HG03175 (cell line): ENCODE measurements at regions not wholly inside any gene's neighbourhood (a gene's known extent, or its start where the extent isn't known, plus 50 kb on each side); places are given as distances from the start of the nearest gene placed in this dataset.

Experiments
- ATAC-seq: cut with Tn5 transposase; IDR thresholded peaks from one replicate; pipeline ENCODE4 v1.9.1; 2021; ENCODE audit warnings: mild to moderate bottlenecking, moderate library complexity; ENCODE audit not compliant: unreplicated experiment

DNA sequence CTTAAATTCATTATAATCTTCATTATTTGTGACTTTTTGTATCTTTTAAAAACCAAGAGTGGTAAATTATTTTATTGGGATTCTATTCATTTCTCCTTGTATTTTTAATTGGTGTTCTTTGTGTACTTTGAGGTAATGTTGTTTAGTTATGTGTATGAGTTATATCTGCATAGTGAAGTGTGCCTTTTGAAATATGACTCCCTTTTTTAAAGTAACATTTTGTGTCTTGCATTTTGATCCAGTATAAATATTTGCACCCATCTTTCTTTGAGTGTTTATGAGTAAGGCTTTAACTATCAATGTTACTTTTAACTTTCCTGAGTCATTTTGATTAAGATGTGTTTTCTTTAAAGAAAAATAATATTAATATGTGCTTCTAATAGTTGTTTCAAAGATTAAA, 90.0 kb upstream of the MYOCD start:
- no peak for ATAC-seq

DNA sequence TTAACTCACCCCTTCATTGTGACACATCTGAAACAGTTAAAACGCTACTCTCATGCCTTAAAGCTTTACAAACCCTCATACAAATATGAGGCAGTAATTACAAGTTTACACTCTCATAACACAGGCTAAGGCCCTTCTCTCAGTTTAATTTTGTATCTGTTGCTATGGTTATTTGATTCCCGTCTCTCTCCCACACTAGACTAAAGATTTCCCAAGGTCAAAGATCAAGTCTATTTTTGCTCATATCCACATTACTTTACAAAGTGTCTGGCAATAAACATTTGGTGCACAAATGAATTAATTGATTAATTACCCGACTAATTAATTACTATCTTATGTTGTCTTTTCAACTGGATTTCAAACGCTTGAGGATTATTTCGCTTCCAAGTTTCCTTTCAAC, 86.4 kb upstream of the MYOCD start:
- no peak for ATAC-seq

DNA sequence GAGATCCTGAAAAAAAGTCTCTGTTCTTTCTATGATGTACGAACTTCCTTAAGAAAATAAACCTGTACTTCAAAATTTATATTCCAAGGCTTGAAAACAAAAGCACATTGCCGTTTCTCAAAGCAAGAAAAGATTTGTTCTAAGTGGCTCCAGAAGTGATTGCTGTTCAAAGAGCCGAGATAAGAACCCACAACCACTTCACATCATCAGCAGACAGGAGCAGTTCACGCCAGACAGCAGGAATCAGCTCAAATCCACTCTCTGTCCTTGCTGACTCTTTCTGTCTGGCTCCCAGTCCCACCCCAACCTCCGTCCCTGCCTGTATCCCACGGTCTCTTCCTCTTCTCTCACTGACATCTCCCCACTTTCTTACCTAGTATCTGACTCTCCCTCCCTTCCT, 85.0 kb upstream of the MYOCD start:
- no peak for ATAC-seq

DNA sequence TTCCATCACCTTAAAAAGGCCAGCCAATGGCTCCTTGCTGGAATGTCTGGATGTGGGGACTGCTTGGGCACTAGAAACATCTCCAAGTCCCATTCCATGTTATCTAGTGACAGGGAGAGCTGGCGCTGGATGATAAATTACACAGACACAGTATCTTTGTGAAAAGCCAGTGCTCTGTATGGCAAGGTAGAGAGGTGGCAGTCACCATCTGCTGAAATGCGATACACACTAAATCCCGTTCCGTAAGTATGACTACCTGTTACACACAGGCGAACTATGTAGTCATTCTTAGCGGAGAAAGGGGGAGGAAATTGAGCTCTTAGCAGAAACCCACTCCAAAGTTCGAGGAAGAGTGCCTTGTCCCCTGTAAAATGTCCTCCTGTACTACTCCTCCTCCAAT, 81.0 kb upstream of the MYOCD start:
- no peak for ATAC-seq

DNA sequence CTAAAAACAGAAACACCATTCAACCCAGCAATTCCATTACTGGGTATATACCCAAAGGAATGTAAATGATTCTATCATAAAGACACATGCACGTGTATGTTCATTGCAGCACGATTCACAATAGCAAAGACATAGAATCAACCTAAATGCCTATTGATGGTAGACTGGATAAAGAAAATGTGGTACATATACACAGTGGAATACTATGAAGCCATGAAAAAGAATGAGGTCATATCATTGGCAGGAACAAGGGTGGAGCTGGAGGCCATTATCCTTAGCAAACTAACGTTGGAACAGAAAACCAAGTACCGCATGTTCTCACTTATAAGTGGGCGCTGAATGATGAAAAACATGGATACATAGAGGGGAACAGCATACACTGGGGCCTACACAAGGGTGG, 77.2 kb upstream of the MYOCD start:
- no peak for ATAC-seq

DNA sequence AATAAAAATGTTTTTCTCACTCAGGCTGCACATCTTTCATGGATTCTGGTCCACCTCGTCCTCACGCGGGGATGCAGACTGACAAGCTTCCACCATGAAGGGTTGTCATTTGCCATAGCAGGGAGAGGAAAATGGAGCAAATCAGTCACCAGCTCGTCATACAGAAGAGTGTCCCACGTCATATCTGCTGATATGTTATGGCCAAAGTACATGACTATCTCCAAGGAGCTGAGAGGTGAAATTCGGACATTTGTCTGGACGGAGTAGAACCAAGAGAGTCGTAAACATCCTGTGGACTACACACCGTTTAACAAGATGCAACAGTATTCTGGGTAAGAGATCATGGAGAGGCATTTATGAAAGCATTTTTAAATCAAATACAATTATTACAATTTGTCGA, 75.3 kb upstream of the MYOCD start:
- ATAC-seq = no peak

DNA sequence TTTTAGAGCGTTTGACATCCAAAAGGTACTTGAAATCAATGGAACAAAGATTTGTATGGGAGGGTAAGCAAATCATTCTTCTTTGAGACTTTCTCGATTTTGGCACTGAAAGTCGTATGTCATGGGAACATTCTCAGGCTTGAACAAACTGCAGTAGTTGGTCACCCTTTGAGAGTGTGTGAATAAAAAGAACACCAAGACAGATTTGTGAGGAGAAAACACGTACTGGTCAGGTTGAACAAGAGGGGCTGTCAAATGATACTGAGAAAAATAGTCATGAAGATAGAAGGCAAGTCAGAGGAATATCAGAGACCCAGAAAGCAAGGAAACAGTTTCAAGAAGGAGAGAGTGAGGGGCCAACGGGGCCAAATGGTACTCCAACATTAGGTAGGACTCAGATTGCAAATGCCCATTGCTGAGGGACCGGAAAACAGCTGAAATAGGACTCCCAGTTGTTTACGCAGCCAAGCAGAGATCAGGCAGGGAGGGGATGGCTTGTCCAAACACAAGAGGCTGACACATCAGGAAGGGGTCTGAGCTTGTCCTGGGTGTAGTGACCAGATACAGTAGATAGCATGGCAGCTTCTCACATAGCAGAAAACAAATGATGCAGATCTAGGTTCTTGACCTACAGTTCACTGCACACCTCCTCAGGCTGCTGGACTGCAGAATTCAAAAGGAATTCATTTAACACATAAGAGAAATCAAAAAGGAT, 74.5 kb upstream of the MYOCD start:
- ATAC-seq = no peak

DNA sequence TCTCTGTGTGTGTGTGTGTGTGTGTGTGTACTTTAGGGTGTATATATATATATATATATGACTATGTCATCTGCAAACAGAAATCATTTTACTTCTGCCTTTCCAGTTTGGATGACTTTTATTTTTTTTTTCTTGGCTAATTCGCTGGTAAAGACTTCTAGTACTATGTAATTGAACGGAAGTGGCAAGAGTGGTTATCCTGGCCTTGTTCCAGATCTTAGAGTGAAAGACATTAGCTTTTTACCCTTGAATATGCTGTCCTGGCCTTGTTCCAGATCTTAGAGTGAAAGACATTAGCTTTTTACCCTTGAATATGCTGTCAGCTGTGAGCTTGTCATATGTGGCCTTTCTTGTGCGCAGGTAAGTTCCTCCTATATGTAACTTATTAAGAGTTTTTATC, 72.7 kb upstream of the MYOCD start:
- no peak for ATAC-seq

DNA sequence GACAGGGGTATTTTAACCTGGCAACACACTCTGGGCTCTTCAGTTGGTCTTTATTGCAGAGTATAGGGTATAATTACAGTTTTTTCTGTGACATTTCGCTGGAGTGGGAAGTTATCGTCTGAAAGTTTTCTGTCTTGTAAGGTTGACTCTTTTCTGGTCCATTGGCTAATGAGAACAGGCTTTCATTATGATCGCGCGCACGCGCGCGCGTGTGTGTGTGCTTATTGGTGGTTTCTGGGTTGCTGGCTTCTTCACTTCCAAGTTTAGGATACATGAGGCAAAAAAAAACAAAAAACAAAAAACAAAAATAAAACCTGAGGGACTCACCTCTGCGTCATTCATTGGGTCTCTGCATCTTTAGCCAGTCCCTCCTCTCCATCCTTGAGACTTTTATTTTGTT, 68.7 kb upstream of the MYOCD start:
- ATAC-seq = no peak

DNA sequence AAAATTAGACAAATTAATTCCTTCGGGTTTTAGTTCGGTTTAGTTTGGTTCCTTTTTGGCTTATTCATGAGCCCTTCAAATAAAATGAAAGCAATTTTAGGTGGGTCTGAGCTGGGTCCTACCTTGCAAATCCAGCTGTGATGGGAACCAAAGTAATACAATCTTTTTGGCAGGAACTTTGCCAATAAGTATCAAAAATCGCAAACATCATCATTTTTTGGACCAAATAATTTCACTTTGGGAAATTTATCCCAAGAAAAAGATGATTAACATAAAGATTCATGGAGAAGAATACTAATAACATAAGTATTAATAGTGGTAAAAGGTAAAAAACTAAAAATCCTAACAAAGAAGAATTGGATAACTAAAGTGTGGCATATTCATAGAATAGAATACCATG, 67.8 kb upstream of the MYOCD start:
- ATAC-seq = no peak

DNA sequence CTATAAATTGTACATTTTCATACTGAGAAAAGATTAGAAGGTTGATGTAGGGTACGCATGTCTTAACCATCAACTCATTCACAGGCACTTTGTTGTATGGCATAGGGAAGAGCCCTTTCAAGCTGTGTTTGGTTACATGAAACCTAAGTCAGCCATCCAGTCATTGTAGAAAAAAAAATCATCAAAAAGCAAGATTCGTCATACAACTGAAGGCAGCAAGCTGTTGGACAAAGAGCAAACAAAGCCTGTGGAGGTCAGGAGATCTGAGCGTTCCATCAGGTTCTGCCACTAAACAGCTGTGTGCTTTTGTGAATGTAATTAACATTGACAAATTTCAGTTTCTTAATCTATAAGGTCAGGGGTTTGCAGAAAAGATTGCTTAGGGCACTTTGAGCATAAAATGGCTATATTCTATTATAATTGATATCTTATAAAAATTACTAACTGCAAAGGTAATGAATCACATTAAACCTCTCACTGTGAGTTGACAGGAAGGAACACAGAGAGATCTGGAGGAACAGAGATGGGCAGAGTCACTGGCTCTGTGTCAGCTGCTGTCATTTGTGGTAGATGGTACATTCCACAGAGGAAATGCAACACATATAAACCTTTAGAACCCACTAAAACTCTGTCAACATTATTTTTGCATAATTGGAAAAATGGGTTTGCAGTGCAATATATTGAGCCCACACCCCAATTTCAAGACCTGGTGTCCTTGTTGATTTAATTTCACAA, 66.3 kb upstream of the MYOCD start:
- ATAC-seq = no peak

DNA sequence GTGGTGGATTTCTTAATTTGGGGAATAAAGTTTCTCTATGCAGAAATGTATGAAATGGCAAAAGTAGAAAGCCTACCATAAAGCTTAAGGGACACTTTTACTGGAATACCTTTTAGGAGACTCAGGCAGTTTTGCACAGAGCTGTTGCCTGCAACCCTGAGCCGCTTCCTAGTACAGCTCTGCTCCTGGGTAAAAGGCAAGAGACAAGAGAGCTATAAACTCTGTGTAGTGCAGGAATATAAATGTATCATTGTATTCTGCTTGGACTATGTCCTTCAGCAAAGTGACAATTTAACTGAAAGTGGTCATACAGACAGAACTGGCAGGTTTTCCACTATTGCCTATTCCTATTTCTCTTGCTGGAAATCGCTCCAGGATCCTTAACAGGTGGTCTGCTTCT, 65.3 kb upstream of the MYOCD start:
- no peak for ATAC-seq

DNA sequence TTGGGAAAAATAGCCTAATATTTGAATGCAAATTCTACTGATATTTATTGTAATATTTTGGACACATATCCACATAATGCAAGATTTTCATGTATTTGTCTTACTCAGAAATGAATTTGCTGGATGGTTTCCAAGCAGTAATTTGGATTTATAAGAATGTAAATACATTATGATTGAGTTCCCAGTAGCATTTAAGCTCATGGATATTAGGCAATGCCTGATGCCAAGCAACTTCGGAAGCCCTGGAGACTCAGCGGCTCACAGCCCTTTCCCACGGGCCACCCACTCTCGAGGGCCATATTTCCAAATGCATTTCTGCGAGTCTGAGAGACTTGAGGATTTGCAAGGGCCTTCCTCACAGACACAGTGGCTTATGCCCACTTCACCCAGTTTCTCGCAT, 62.1 kb upstream of the MYOCD start:
- ATAC-seq = no peak

DNA sequence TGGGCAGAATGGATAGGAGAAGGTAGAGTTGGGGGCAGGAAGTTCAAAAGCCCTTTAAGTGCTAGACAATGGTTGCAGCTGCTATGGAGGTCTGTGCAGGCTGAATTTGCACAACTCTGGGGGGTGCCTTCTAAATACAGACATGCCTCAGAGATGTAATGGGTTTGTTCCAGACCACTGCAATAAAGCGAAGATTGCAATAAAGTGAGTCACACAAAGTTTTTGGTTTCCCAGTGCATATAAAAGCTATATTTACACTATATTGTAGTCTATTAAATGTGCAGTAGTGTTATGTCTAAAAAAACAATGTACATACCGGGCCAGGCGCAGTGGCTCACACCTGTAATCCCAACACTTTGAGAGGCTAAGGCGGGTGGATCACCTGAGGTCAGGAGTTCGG, 60.5 kb upstream of the MYOCD start:
- ATAC-seq = no peak

DNA sequence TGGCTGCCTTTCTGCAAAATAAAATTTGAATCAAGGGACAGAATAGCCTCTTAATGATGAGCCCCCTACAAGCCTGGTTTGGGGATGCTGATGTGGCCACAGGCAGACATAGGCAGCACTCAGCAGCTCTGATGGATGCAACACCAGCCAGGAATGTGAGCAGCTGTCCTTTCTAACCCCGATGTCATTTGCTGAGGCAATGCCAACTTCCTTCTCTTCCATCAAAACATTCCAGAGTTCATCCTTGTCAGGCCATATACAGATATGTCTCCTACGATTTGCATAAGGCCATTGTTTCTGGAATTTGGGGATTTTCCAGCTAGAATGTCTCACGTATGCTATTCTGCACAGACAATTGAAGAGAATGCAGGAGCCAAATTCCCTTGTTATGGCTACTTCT, 52.1 kb upstream of the MYOCD start:
- ATAC-seq = no peak
